ENCODE measurements at regions not wholly inside any gene's neighbourhood (a gene's known extent, or its start where the extent isn't known, plus 50 kb on each side); places are given as distances from the start of the nearest gene placed in this dataset.

DNA sequence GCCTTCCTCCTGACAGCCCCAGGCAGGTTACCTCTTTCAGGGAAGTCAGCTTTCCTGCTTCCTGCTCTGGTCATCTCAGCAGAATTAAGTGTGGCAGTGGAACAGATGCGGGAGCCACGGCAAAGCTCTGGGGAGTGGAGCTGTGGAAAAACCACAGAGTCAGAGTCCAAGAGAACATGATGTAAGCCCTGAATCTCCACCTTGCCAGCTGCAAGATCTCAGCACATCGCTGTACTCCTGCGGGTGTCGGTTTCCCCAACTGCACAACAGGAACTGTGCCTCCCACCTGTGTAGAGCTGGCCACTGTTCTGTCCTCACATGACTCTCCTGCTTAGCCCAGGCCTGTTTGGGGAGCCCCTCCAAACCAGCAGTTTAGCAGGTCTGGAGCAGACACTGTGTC lies 123.7 kb downstream of the MATN1 start:
- H3K4me3 ChIP-seq (ENCODE audit: low read depth, low read length), result no peak overlapping the region
- peaks cover 28% of the 10 kb centered on the region for H3K27me3 ChIP-seq (ENCODE audit: insufficient read depth, low read length)
- no peaks in the 10 kb centered on the region for H3K4me1 ChIP-seq (ENCODE audit: control insufficient read depth, insufficient read depth, low read length, unreplicated experiment)
- no peaks in the 10 kb centered on the region for H3K36me3 ChIP-seq (ENCODE audit: insufficient read depth, low read length)
- no peaks in the 10 kb centered on the region for H3K79me2 ChIP-seq (ENCODE audit: control insufficient read depth, insufficient read depth, low read length, unreplicated experiment)
- no peak overlapping the region for H3K27ac ChIP-seq (ENCODE audit: low read depth, low read length)
- H2AFZ ChIP-seq (ENCODE audit: low read length, unreplicated experiment), result no peak overlapping the region

DNA sequence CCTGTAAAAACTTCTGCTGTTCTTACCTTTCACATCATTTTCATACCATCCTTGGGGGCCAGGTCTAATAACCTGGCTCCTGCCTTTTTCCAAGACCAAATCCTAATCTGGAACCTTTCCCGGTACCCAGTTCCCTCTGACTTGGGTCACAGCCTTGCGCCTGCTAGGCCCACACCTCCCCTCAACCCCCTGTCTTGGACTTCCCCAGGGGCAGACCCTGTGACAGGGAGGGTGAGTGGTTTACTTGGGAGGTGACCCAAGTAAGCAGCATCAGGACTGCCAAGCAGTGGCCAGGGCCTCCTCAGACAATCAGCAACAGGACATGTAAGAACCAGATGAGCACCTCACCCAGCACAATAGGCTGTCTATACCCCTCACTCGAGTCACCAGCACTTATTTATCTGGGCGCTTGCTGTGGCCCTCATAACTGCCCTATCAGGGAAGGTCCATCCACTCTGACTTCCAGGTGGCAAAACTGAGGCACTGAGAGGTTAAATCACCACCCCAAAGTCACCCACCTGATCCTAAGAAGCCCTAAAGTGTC lies 124.7 kb downstream of the MATN1 start:
- Histone ChIP-seq H3K27ac (ENCODE audit: low read depth, low read length) (no peak overlapping the region), H3K4me1 (ENCODE audit: control insufficient read depth, insufficient read depth, low read length, unreplicated experiment) (no peaks in the 10 kb centered on the region), H3K27me3 (ENCODE audit: insufficient read depth, low read length) (peaks cover 33% of the 10 kb centered on the region), H3K4me3 (ENCODE audit: low read depth, low read length) (no peak overlapping the region), H2AFZ (ENCODE audit: low read length, unreplicated experiment) (no peak overlapping the region), H3K36me3 (ENCODE audit: insufficient read depth, low read length) (no peaks in the 10 kb centered on the region), H3K79me2 (ENCODE audit: control insufficient read depth, insufficient read depth, low read length, unreplicated experiment) (no peaks in the 10 kb centered on the region)

DNA sequence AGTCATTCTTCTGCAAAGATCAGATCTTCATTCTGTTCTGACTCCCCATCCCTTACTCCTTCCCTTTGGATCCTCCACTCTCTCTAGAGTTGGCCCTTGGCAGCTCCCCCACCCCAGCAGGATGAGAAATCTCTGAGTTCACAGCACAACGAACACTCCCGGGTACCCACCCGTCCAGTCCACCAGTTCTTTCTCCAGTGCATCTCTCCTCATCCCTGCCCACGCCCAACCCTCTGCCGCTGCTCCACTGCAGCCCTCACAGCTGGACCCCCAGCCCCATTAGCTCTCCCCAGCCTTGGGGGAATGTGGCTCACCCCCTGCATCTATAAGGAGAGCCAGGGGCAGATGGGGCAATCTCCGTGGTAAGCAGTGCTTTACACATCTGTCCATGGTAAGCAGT lies 125.7 kb downstream of the MATN1 start:
- Histone ChIP-seq H3K4me1 (ENCODE audit: control insufficient read depth, insufficient read depth, low read length, unreplicated experiment) (no peaks in the 10 kb centered on the region), H3K79me2 (ENCODE audit: control insufficient read depth, insufficient read depth, low read length, unreplicated experiment) (no peaks in the 10 kb centered on the region), H3K36me3 (ENCODE audit: insufficient read depth, low read length) (no peaks in the 10 kb centered on the region), H3K27ac (ENCODE audit: low read depth, low read length) (no peak overlapping the region), H3K4me3 (ENCODE audit: low read depth, low read length) (no peak overlapping the region), H3K27me3 (ENCODE audit: insufficient read depth, low read length) (peaks cover 33% of the 10 kb centered on the region), H2AFZ (ENCODE audit: low read length, unreplicated experiment) (no peak overlapping the region)

DNA sequence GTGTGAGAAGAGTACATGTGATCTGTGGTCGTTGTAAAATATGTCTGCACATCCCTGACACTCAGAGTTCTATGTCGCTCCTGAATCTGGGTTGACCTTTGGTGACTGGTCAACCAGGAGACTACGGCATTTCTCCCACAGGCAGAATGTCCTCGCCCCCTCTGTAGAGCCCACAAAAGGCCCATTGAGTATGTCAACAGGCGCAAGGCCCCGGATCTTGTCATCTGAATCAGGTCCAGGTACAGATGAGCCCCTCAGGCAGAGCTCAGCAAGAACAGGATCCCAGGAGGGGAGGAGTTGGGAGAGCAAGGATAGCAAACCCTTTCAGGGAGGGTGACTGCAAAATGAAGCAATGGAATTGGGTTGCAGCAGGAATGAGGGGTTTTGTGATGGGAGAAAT lies 126.5 kb downstream of the MATN1 start:
- Histone ChIP-seq H3K27me3 (ENCODE audit: insufficient read depth, low read length) (peaks cover 33% of the 10 kb centered on the region), H3K4me1 (ENCODE audit: control insufficient read depth, insufficient read depth, low read length, unreplicated experiment) (no peaks in the 10 kb centered on the region), H3K36me3 (ENCODE audit: insufficient read depth, low read length) (no peaks in the 10 kb centered on the region), H3K4me3 (ENCODE audit: low read depth, low read length) (no peak overlapping the region), H3K27ac (ENCODE audit: low read depth, low read length) (no peak overlapping the region), H3K79me2 (ENCODE audit: control insufficient read depth, insufficient read depth, low read length, unreplicated experiment) (no peaks in the 10 kb centered on the region), H2AFZ (ENCODE audit: low read length, unreplicated experiment) (no peak overlapping the region)

DNA sequence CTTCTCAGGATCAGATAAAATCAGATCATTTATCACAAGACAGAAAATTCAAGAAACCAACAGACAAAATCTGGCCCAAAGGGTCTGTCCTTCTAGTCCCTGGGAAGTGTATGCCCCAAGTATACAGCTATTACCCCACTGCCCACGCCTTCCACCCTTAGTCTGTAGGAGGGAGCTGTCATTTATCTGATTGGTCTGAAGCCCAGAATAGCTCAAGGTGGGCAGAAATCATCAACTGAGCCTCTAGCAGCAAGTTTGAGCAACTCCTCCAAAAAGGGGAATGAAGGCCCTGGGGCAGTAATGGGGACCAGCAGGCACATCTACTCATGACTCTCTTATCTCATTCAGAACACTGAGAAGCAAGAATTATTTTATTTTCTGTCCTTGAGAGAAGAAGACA lies 126.9 kb downstream of the MATN1 start:
- H3K27me3 ChIP-seq (ENCODE audit: insufficient read depth, low read length), result peaks cover 32% of the 10 kb centered on the region
- H2AFZ ChIP-seq (ENCODE audit: low read length, unreplicated experiment), result no peak overlapping the region
- no peaks in the 10 kb centered on the region for H3K36me3 ChIP-seq (ENCODE audit: insufficient read depth, low read length)
- no peaks in the 10 kb centered on the region for H3K4me1 ChIP-seq (ENCODE audit: control insufficient read depth, insufficient read depth, low read length, unreplicated experiment)
- H3K4me3 ChIP-seq (ENCODE audit: low read depth, low read length), result no peak overlapping the region
- H3K27ac ChIP-seq (ENCODE audit: low read depth, low read length), result no peak overlapping the region
- H3K79me2 ChIP-seq (ENCODE audit: control insufficient read depth, insufficient read depth, low read length, unreplicated experiment), result no peaks in the 10 kb centered on the region

DNA sequence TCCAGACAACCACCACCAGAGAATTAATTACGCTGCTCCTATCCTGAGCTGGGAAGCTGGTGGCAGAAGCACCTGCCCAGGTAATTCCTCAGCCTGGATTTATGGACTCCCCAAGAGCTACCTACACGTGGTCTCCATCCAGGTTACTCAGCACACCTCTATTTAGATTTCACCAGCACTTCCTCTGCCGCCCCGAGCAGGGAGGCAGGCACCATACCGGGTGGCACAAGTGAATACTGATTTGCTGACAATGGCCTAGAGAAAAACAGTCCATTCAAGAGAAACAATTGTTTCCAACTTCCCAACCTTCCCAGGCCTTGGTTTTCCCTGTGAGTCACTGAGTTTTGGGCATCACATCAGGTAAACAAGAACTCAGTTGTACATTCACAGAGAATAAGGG lies 134.3 kb downstream of the MATN1 start:
- H3K4me1 ChIP-seq (ENCODE audit: control insufficient read depth, insufficient read depth, low read length, unreplicated experiment), result no peaks in the 10 kb centered on the region
- peaks cover 5% of the 10 kb centered on the region; the same call in 1 of the 2 replicates for H3K27me3 ChIP-seq (ENCODE audit: insufficient read depth, low read length)
- H2AFZ ChIP-seq (ENCODE audit: low read length, unreplicated experiment), result no peak overlapping the region
- H3K79me2 ChIP-seq (ENCODE audit: control insufficient read depth, insufficient read depth, low read length, unreplicated experiment), result no peaks in the 10 kb centered on the region
- no peaks in the 10 kb centered on the region for H3K36me3 ChIP-seq (ENCODE audit: insufficient read depth, low read length)
- no peak overlapping the region for H3K4me3 ChIP-seq (ENCODE audit: low read depth, low read length)
- H3K27ac ChIP-seq (ENCODE audit: low read depth, low read length), result no peak overlapping the region

DNA sequence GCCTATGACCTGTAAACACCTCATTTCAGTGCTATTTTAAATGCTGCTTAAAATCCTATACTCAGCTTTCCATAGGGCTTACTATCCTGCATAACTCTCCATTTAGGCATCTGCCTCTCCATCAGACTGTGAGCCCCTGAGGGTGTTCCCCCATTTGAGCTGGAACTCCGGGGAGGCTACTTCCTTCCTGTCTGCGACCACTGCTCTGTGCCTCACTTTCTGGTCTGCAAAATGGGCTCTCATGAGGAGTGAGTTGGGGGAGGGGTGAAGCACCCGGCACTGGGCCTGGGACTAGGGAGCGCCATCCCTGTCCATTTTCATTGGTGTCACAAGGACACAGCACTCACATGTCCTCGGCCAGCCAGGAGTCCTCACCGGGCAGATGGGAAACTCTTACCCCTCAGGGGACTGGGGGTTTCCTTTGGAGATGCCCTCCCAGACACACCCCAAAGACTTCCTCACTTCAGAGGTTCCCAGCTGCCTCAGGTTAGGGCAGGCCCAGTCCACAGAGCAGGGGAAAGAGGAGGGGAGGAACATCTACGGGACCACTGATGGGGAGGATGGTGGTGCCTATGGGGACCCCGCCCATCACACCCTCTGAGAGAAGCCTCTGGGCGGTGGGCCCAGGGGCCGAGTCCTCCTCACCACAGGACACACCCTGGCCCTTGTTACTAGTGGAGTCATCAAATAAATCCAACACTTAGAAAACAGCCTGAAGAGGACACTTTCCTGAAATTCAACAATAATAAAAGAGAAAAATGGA lies 134.9 kb downstream of the MATN1 start:
- Histone ChIP-seq H2AFZ (ENCODE audit: low read length, unreplicated experiment) (no peak overlapping the region), H3K4me3 (ENCODE audit: low read depth, low read length) (no peak overlapping the region), H3K36me3 (ENCODE audit: insufficient read depth, low read length) (no peaks in the 10 kb centered on the region), H3K79me2 (ENCODE audit: control insufficient read depth, insufficient read depth, low read length, unreplicated experiment) (no peaks in the 10 kb centered on the region), H3K27ac (ENCODE audit: low read depth, low read length) (no peak overlapping the region), H3K4me1 (ENCODE audit: control insufficient read depth, insufficient read depth, low read length, unreplicated experiment) (no peaks in the 10 kb centered on the region), H3K27me3 (ENCODE audit: insufficient read depth, low read length) (peaks cover 5% of the 10 kb centered on the region; the same call in 1 of the 2 replicates)

DNA sequence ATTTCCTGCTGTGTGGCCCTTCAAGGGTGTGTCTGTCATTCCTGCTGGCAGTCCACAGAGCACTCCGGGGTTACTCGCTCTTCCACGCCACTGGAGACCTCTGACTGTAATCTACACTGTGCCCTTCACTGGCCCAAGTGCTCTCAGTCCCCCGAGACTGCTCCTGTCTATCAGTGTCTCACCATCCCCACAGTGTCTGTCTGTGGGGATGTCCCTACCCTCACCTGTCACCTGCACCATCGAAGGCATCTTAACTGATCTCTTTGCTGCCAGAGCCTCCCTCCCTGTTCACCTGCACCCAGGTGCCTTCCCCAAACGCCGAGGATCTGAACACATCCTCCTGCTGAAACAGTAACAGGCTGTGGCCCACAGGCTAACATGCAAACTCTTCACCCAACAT lies 136.7 kb downstream of the MATN1 start:
- Histone ChIP-seq H3K4me1 (ENCODE audit: control insufficient read depth, insufficient read depth, low read length, unreplicated experiment) (no peaks in the 10 kb centered on the region), H3K36me3 (ENCODE audit: insufficient read depth, low read length) (no peaks in the 10 kb centered on the region), H3K79me2 (ENCODE audit: control insufficient read depth, insufficient read depth, low read length, unreplicated experiment) (no peaks in the 10 kb centered on the region)

DNA sequence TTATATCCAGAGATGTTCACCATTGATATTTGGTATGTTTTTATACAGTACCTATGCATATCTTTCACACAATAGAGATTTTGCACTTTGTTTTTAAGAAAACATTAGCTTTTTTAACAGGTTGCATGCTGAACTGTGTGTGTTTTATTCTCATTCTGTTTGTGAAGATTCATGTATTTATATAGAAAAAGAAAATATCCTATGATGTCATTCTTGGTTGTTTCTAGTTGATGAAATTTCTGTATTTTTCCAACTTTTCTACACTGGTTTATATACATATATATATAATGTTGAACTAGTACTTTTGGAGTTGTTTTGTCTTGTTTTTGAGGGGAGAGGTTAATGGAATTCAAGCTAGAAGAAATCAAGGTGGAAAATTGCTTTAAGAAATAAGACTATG lies 143.8 kb downstream of the MATN1 start:
- no peak overlapping the region for H2AFZ ChIP-seq (ENCODE audit: low read length, unreplicated experiment)
- no peaks in the 10 kb centered on the region for H3K36me3 ChIP-seq (ENCODE audit: insufficient read depth, low read length)
- no peaks in the 10 kb centered on the region for H3K4me1 ChIP-seq (ENCODE audit: control insufficient read depth, insufficient read depth, low read length, unreplicated experiment)
- H3K4me3 ChIP-seq (ENCODE audit: low read depth, low read length), result no peak overlapping the region
- H3K79me2 ChIP-seq (ENCODE audit: control insufficient read depth, insufficient read depth, low read length, unreplicated experiment), result no peaks in the 10 kb centered on the region
- H3K27ac ChIP-seq (ENCODE audit: low read depth, low read length), result no peak overlapping the region
- H3K27me3 ChIP-seq (ENCODE audit: insufficient read depth, low read length), result peaks cover 8% of the 10 kb centered on the region; the same call in 1 of the 2 replicates

More for the DNA sequence above, 136.7 kb downstream of the MATN1 start:
- Histone ChIP-seq H2AFZ (ENCODE audit: low read length, unreplicated experiment) (no peak overlapping the region), H3K27ac (ENCODE audit: low read depth, low read length) (no peak overlapping the region), H3K27me3 (ENCODE audit: insufficient read depth, low read length) (0 out of 2 replicates have a peak, but pooled peaks cover 5% of the 10 kb centered on the region), H3K4me3 (ENCODE audit: low read depth, low read length) (no peak overlapping the region)

DNA sequence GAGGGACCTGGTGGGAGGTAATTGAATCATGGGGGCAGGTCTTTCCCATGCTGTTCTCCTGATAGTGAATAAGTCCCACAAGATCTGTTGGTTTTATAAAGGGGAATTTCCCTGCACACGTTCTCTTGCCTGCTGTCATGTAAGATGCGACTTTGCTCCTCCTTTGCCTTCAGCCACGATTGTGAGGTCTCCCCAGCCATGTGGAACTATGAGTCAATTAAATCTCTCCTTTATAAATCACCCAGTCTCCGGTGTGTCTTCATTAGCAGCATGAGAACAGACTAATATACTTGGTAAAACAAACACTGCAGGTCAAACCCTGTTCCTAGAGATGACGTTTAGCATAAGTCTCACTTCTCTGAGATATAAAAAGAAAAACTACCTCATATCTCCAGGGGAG lies 148.3 kb downstream of the MATN1 start:
- Histone ChIP-seq H3K79me2 (ENCODE audit: control insufficient read depth, insufficient read depth, low read length, unreplicated experiment) (no peaks in the 10 kb centered on the region), H3K36me3 (ENCODE audit: insufficient read depth, low read length) (no peaks in the 10 kb centered on the region), H3K27me3 (ENCODE audit: insufficient read depth, low read length) (peaks cover 11% of the 10 kb centered on the region; the same call in 1 of the 2 replicates), H2AFZ (ENCODE audit: low read length, unreplicated experiment) (no peak overlapping the region), H3K4me3 (ENCODE audit: low read depth, low read length) (no peak overlapping the region), H3K4me1 (ENCODE audit: control insufficient read depth, insufficient read depth, low read length, unreplicated experiment) (no peaks in the 10 kb centered on the region), H3K27ac (ENCODE audit: low read depth, low read length) (no peak overlapping the region)

DNA sequence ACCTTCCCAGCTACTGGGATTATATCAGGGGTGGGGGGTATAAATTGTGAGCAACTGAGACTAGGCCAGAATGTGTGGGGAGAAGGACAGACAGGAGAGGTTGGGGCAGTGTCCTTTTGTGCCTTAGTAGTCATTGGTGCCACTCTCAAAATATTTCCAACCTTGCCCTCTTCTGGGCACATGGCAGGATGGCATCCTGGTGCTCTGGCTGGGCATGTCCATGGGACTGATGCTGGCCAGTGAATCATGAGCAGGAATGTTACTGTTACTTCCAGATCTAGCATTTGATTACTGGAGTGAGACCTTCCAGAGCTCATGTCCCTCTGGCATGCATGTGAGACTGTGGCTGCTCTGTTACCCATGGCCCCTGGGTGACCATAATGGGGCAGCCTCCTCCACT lies 151.2 kb downstream of the MATN1 start:
- H3K4me3 ChIP-seq (ENCODE audit: low read depth, low read length), result no peak overlapping the region
- no peak overlapping the region for H2AFZ ChIP-seq (ENCODE audit: low read length, unreplicated experiment)
- peaks cover 14% of the 10 kb centered on the region; the same call in 1 of the 2 replicates for H3K27me3 ChIP-seq (ENCODE audit: insufficient read depth, low read length)
- H3K36me3 ChIP-seq (ENCODE audit: insufficient read depth, low read length), result no peaks in the 10 kb centered on the region
- H3K27ac ChIP-seq (ENCODE audit: low read depth, low read length), result no peak overlapping the region
- no peaks in the 10 kb centered on the region for H3K79me2 ChIP-seq (ENCODE audit: control insufficient read depth, insufficient read depth, low read length, unreplicated experiment)
- no peaks in the 10 kb centered on the region for H3K4me1 ChIP-seq (ENCODE audit: control insufficient read depth, insufficient read depth, low read length, unreplicated experiment)

All from ACC112 (cell line).